ENCODE measurements at regions not wholly inside any gene's neighbourhood (a gene's known extent, or its start where the extent isn't known, plus 50 kb on each side); places are given as distances from the start of the nearest gene placed in this dataset.
"Not testable (repeated sequence)": the region's sequence is repeated elsewhere in the genome, so short reads cannot be mapped to it uniquely, and the experiment has no call there.

- no peak for DNase-seq
Measured at GRCh38 chr18:55912919-55913318, 324.9 kb upstream of the TCF4 start.

- DNase-seq = no peak
Measured at GRCh38 chr18:55912071-55912470, 324.1 kb upstream of the TCF4 start.

GRCh38 chr18:55910296-55910695 is 322.3 kb upstream of the TCF4 start:
- no peak for DNase-seq

GRCh38 chr18:55908901-55909366 is 320.9 kb upstream of the TCF4 start:
- no peak for DNase-seq

GRCh38 chr18:55907453-55908175 is 319.6 kb upstream of the TCF4 start:
- no peak for DNase-seq

GRCh38 chr18:55906536-55906935 is 318.5 kb upstream of the TCF4 start:
- DNase-seq = no peak

- DNase-seq = no peak
Measured at GRCh38 chr18:55903911-55904310, 315.9 kb upstream of the TCF4 start.

GRCh38 chr18:55900380-55900779 is 312.4 kb upstream of the TCF4 start:
- DNase-seq = no peak

GRCh38 chr18:55897091-55897689 is 309.2 kb upstream of the TCF4 start:
- DNase-seq = no peak

- no peak for DNase-seq
Measured at GRCh38 chr18:55893948-55894347, 306.0 kb upstream of the TCF4 start.

GRCh38 chr18:55892862-55893813 is 305.1 kb upstream of the TCF4 start:
- not testable (repeated sequence) for DNase-seq

GRCh38 chr18:55886886-55887285 is 298.9 kb upstream of the TCF4 start:
- no peak for DNase-seq

- DNase-seq = no peak
Measured at GRCh38 chr18:55884498-55884897, 296.5 kb upstream of the TCF4 start.

GRCh38 chr18:55880617-55881016 is 292.6 kb upstream of the TCF4 start:
- no peak for DNase-seq

GRCh38 chr18:55879331-55879730 is 291.3 kb upstream of the TCF4 start:
- no peak for DNase-seq

GRCh38 chr18:55878224-55878623 is 290.2 kb upstream of the TCF4 start:
- no peak for DNase-seq

- DNase-seq = no peak
Measured at GRCh38 chr18:55877321-55877720, 289.3 kb upstream of the TCF4 start.

GRCh38 chr18:55876254-55876653 is 288.3 kb upstream of the TCF4 start:
- DNase-seq = no peak

- DNase-seq = no peak
Measured at GRCh38 chr18:55875371-55875901, 287.4 kb upstream of the TCF4 start.

GRCh38 chr18:55869556-55870501 is 281.8 kb upstream of the TCF4 start:
- no peak for DNase-seq

GRCh38 chr18:55868909-55869308 is 280.9 kb upstream of the TCF4 start:
- DNase-seq = no peak

- no peak for DNase-seq
Measured at GRCh38 chr18:55866886-55867285, 278.9 kb upstream of the TCF4 start.
